ENCODE measurements at regions not wholly inside any gene's neighbourhood (a gene's known extent, or its start where the extent isn't known, plus 50 kb on each side); places are given as distances from the start of the nearest gene placed in this dataset.

DNA sequence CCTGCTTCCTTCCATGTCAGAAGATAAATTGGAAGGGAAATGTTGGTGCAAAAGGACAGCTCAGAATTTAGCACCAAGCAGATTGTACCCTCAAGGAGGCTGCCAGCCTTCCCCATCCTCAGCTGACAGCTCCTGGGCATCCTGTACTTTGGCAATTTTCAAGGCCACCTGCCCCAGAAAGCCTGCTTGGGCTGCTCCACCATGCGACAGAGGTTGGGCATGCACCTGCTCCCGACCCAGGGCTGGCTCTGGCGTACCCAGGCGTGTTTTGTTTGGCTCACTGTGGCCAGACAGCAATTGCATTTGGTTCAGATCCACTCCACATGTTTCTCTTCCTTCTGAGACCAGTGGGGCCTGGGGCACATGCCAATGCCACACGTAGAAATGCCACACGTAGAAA lies 547.8 kb downstream of the NPHP4 start (continued):
- TF ChIP-seq, protein P1, sequence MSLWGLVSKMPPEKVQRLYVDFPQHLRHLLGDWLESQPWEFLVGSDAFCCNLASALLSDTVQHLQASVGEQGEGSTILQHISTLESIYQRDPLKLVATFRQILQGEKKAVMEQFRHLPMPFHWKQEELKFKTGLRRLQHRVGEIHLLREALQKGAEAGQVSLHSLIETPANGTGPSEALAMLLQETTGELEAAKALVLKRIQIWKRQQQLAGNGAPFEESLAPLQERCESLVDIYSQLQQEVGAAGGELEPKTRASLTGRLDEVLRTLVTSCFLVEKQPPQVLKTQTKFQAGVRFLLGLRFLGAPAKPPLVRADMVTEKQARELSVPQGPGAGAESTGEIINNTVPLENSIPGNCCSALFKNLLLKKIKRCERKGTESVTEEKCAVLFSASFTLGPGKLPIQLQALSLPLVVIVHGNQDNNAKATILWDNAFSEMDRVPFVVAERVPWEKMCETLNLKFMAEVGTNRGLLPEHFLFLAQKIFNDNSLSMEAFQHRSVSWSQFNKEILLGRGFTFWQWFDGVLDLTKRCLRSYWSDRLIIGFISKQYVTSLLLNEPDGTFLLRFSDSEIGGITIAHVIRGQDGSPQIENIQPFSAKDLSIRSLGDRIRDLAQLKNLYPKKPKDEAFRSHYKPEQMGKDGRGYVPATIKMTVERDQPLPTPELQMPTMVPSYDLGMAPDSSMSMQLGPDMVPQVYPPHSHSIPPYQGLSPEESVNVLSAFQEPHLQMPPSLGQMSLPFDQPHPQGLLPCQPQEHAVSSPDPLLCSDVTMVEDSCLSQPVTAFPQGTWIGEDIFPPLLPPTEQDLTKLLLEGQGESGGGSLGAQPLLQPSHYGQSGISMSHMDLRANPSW (CRISPR knock-in tag; conservative IDR thresholded peaks at IDR 0.05; ENCODE audit: low read depth), result no peak
- TF ChIP-seq SOX15 (CRISPR knock-in tag; IDR thresholded peaks at IDR 0.05), result no peak

DNA sequence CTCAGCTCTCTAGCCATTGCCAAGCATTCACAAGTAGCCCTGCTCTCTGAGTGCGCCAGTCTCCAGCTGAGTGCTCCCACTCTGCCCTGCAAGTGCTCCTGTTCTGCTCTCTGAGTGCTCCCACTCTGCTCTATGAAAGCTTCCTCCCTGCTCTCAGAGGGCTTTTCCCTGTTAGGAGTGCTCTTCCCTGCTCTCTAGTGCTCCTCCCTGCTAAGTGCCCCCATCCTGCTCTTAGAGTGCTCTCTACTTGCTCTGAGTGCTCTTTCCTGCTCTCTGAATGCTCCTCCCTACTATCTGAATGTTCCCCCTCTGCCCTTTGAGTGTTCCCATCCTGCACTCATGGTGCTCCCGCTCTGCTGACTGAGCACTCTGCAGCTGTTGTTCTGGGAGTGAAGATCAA lies 555.4 kb downstream of the NPHP4 start:
- no peak overlapping the region for H3K27ac Mint-ChIP-seq
- POLR2A ChIA-PET, result no interaction called here

DNA sequence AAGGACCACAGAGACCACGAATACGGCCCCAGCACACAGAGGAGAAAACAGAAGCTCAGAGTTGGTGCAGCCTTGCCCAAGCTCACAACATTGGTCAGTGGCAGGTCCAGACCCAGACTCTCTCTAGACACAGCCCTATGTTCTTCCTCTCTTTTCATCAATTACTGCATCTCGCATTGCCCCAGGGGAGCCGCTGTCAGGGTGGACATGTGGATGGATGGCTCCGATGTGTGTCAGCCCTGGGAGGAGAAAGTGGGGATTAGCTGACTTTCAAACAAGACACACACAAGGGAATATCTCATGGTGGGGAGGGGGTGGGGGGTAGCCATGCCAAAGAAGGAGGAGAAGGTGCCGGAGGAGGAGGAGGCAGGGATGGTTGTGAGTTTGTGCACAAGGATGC lies 556.8 kb downstream of the NPHP4 start:
- peaks cover 80% of the 10 kb centered on the region for H3K36me3 Mint-ChIP-seq
- H3K27me3 Mint-ChIP-seq (ENCODE audit: low read depth), result peaks cover 18% of the 10 kb centered on the region
- H3K4me3 Mint-ChIP-seq, result no peak overlapping the region
- ChIA-PET CTCF (no interaction called here), POLR2A (no interaction called here)
- no peaks in the 10 kb centered on the region for H3K4me1 Mint-ChIP-seq
- H3K9me3 Mint-ChIP-seq, result peaks cover 91% of the 10 kb centered on the region
- no peak overlapping the region for H3K27ac Mint-ChIP-seq
- ATAC-seq (no peak), DNase-seq (ENCODE audit: low spot score) (no peak)
- TF ChIP-seq, protein P2, sequence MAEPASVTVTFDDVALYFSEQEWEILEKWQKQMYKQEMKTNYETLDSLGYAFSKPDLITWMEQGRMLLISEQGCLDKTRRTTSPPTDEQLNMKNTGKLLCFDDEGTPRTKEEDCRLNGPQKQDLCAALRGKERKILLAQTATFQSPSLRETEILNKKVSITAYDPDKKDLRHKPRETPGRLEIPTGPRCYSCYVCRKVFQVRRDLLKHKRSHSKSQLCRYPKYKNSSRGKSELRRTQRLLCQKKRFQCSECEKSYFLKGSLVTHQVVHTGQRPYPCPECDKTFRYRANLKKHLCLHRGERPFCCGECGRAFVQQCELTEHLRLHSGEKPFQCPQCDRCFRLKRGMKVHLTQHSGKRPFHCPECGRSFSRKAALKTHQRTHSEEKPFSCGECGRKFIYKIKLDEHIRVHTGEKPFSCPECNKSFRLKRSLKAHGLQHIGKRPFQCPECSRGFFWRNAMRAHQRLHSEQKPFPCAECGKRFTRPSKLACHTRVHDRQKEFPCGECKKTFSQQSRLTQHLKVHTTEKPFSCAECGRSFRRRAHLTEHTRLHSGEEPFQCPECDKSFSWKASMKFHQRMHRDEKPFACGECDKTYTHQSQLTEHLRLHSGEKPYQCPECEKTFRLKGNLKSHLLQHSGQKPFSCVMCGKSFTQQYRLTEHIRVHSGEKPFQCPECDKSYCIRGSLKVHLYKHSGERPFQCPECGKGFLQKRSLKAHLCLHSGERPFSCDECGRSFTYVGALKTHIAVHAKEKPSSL (CRISPR knock-in tag; conservative IDR thresholded peaks at IDR 0.05), result no peak
- TF ChIP-seq ATF1 (CRISPR knock-in tag; IDR thresholded peaks at IDR 0.05) (no peak), ZNF396 (CRISPR knock-in tag; IDR thresholded peaks at IDR 0.05; ENCODE audit: borderline replicate concordance) (no peak)
- TF ChIP-seq, protein P3, sequence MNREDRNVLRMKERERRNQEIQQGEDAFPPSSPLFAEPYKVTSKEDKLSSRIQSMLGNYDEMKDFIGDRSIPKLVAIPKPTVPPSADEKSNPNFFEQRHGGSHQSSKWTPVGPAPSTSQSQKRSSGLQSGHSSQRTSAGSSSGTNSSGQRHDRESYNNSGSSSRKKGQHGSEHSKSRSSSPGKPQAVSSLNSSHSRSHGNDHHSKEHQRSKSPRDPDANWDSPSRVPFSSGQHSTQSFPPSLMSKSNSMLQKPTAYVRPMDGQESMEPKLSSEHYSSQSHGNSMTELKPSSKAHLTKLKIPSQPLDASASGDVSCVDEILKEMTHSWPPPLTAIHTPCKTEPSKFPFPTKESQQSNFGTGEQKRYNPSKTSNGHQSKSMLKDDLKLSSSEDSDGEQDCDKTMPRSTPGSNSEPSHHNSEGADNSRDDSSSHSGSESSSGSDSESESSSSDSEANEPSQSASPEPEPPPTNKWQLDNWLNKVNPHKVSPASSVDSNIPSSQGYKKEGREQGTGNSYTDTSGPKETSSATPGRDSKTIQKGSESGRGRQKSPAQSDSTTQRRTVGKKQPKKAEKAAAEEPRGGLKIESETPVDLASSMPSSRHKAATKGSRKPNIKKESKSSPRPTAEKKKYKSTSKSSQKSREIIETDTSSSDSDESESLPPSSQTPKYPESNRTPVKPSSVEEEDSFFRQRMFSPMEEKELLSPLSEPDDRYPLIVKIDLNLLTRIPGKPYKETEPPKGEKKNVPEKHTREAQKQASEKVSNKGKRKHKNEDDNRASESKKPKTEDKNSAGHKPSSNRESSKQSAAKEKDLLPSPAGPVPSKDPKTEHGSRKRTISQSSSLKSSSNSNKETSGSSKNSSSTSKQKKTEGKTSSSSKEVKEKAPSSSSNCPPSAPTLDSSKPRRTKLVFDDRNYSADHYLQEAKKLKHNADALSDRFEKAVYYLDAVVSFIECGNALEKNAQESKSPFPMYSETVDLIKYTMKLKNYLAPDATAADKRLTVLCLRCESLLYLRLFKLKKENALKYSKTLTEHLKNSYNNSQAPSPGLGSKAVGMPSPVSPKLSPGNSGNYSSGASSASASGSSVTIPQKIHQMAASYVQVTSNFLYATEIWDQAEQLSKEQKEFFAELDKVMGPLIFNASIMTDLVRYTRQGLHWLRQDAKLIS (CRISPR knock-in tag; IDR thresholded peaks at IDR 0.05; ENCODE audit: borderline replicate concordance), result no peak

More for the DNA sequence above, 555.4 kb downstream of the NPHP4 start:
- H3K4me1 Mint-ChIP-seq, result no peaks in the 10 kb centered on the region
- peaks cover 90% of the 10 kb centered on the region for H3K9me3 Mint-ChIP-seq
- TF ChIP-seq CREB1 (CRISPR knock-in tag; IDR thresholded peaks at IDR 0.05) (no peak), MYBL2 (CRISPR knock-in tag; IDR thresholded peaks at IDR 0.05) (no peak), KAT7 (CRISPR knock-in tag; IDR thresholded peaks at IDR 0.05; ENCODE audit: borderline replicate concordance) (no peak), IRF2 (CRISPR knock-in tag; IDR thresholded peaks at IDR 0.05; ENCODE audit: borderline replicate concordance, low read depth) (no peak)
- TF ChIP-seq, protein P4, sequence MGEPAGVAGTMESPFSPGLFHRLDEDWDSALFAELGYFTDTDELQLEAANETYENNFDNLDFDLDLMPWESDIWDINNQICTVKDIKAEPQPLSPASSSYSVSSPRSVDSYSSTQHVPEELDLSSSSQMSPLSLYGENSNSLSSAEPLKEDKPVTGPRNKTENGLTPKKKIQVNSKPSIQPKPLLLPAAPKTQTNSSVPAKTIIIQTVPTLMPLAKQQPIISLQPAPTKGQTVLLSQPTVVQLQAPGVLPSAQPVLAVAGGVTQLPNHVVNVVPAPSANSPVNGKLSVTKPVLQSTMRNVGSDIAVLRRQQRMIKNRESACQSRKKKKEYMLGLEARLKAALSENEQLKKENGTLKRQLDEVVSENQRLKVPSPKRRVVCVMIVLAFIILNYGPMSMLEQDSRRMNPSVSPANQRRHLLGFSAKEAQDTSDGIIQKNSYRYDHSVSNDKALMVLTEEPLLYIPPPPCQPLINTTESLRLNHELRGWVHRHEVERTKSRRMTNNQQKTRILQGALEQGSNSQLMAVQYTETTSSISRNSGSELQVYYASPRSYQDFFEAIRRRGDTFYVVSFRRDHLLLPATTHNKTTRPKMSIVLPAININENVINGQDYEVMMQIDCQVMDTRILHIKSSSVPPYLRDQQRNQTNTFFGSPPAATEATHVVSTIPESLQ (CRISPR knock-in tag; IDR thresholded peaks at IDR 0.05), result no peak
- TF ChIP-seq, protein P5, sequence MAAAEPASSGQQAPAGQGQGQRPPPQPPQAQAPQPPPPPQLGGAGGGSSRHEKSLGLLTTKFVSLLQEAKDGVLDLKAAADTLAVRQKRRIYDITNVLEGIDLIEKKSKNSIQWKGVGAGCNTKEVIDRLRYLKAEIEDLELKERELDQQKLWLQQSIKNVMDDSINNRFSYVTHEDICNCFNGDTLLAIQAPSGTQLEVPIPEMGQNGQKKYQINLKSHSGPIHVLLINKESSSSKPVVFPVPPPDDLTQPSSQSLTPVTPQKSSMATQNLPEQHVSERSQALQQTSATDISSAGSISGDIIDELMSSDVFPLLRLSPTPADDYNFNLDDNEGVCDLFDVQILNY (CRISPR knock-in tag; IDR thresholded peaks at IDR 0.05), result no peak
- TF ChIP-seq, protein P3 (CRISPR knock-in tag; IDR thresholded peaks at IDR 0.05; ENCODE audit: borderline replicate concordance), result no peak
- no peak for ATAC-seq
- CTCF ChIA-PET, result no interaction called here
- H3K4me3 Mint-ChIP-seq, result no peak overlapping the region
- no peak for DNase-seq (ENCODE audit: low spot score)
- H3K27me3 Mint-ChIP-seq (ENCODE audit: low read depth), result peaks cover 22% of the 10 kb centered on the region
- peaks cover 79% of the 10 kb centered on the region for H3K36me3 Mint-ChIP-seq

All from WTC11 (cell line).